Activated CD4-positive, alpha-beta T cell treated with anti-CD3 and anti-CD28 coated beads for 36 hours (primary cell): ENCODE measurements at regions not wholly inside any gene's neighbourhood (a gene's known extent, or its start where the extent isn't known, plus 50 kb on each side); places are given as distances from the start of the nearest gene placed in this dataset.

Experiments
- ATAC-seq: fragments of 200-7000 bp; cut with Tn5 transposase; one replicate; pipeline ENCODE4 v1.10.0; 2021; ENCODE audit warnings: mild to moderate bottlenecking, moderate library complexity
- CTCF ChIA-PET: fragments of 350-600 bp; sonication (Branson Sonifier 250); formaldehyde crosslinking; loops from one replicate; lab custom pipeline; 2021; ENCODE audit warnings: antibody characterized with exemption; lab: Charles Lee
- POLR2A ChIA-PET: fragments of 350-600 bp; sonication (Branson Sonifier 250); formaldehyde crosslinking; loops from one replicate; lab custom pipeline; 2021; ENCODE audit warnings: antibody characterized with exemption, inconsistent platforms; lab: Charles Lee
- DNase-seq: peaks from one replicate; pipeline ENCODE4 v3.0.0-alpha.2; 2020
- H3K27ac Mint-ChIP-seq: one replicate; pipeline ENCODE4 v1.8.0; 2021; ENCODE audit warnings: mixed read lengths
- H3K27me3 Mint-ChIP-seq: one replicate; pipeline ENCODE4 v1.8.0; 2021; ENCODE audit warnings: mixed read lengths
- H3K36me3 Mint-ChIP-seq: one replicate; pipeline ENCODE4 v1.8.0; 2021; ENCODE audit warnings: low read depth, mixed read lengths
- H3K4me1 Mint-ChIP-seq: one replicate; pipeline ENCODE4 v1.8.0; 2021; ENCODE audit warnings: mixed read lengths
- H3K4me3 Mint-ChIP-seq: one replicate; pipeline ENCODE4 v1.8.0; 2021; ENCODE audit warnings: mild to moderate bottlenecking, moderate library complexity, mixed read lengths
- H3K9me3 Mint-ChIP-seq: one replicate; pipeline ENCODE4 v1.8.0; 2021; ENCODE audit warnings: low read depth, mixed read lengths
- intact Hi-C, 2 experiments: fragments of 100-400 bp; cut with DNase I in 1 of 2; cut with micrococcal nuclease in 1 of 2; formaldehyde crosslinking; loops; one replicate each; pipeline versions ENCODE4 v1.14.2 to v1.15.1; 2022 to 2024; cut with DNase I, micrococcal nuclease

GRCh38 chr3:163773136-163773535 is 1305.2 kb downstream of the SI start:
- no peak overlapping the region for H3K4me3 Mint-ChIP-seq
- CTCF ChIA-PET: no interaction called here
- no peak overlapping the region for H3K27ac Mint-ChIP-seq
- intact Hi-C loops: no loop called here
- H3K4me1 Mint-ChIP-seq: no peaks in the 10 kb centered on the region
- DNase-seq: no peak
- no peaks in the 10 kb centered on the region for H3K27me3 Mint-ChIP-seq
- POLR2A ChIA-PET: no interaction called here
- no peak for ATAC-seq
- H3K36me3 Mint-ChIP-seq: no peaks in the 10 kb centered on the region
- peaks cover 20% of the 10 kb centered on the region for H3K9me3 Mint-ChIP-seq

- intact Hi-C loops: no loop called here
- Mint-ChIP-seq H3K36me3 (no peaks in the 10 kb centered on the region), H3K4me3 (no peak overlapping the region), H3K4me1 (no peaks in the 10 kb centered on the region), H3K9me3 (peaks cover 7% of the 10 kb centered on the region), H3K27me3 (no peaks in the 10 kb centered on the region), H3K27ac (no peak overlapping the region)
- DNase-seq (no peak), ATAC-seq (no peak)
- CTCF ChIA-PET: no interaction called here
- POLR2A ChIA-PET: no interaction called here
These were observed 1310.2 kb downstream of the SI start for GRCh38 chr3:163768048-163768447.

GRCh38 chr3:163766112-163766511 is 1312.2 kb downstream of the SI start:
- no peak overlapping the region for H3K4me3 Mint-ChIP-seq
- no peaks in the 10 kb centered on the region for H3K4me1 Mint-ChIP-seq
- ChIA-PET CTCF (no interaction called here), POLR2A (no interaction called here)
- no peak for DNase-seq
- ATAC-seq: no peak
- H3K9me3 Mint-ChIP-seq: peaks cover 7% of the 10 kb centered on the region
- H3K27ac Mint-ChIP-seq: no peak overlapping the region
- no peaks in the 10 kb centered on the region for H3K27me3 Mint-ChIP-seq
- no peaks in the 10 kb centered on the region for H3K36me3 Mint-ChIP-seq
- intact Hi-C loops: no loop called here

DNA sequence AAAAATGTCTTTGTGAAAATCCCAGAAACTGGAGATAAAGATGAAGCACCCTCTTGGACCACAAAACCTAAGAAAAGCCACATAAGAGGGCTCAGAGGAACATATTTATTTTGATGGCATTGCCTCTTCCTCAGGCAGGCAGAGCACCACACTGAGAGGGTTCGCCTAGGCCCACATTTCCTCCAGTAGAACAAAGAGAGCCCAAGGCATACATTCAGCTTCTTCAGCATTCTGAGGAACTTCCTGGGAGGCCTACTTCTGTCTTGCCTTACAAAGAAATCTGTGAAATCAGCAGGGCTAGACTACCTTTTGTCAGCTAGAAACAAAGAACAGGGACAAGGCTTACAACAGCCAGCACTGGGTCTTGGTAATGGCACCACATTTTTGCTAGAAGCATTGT is 1325.3 kb downstream of the SI start:
- POLR2A ChIA-PET: no interaction called here
- intact Hi-C loops: no loop called here
- no peaks in the 10 kb centered on the region for H3K36me3 Mint-ChIP-seq

GRCh38 chr3:163745204-163745603 is 1333.1 kb downstream of the SI start:
- Mint-ChIP-seq H3K4me1 (no peaks in the 10 kb centered on the region), H3K27me3 (no peaks in the 10 kb centered on the region), H3K4me3 (no peak overlapping the region), H3K27ac (no peak overlapping the region), H3K36me3 (no peaks in the 10 kb centered on the region), H3K9me3 (peaks cover 3% of the 10 kb centered on the region)
- intact Hi-C loops: no loop called here
- DNase-seq (no peak), ATAC-seq (no peak)
- CTCF ChIA-PET: no interaction called here
- POLR2A ChIA-PET: no interaction called here

More for the DNA sequence above, 1325.3 kb downstream of the SI start:
- no peak overlapping the region for H3K4me3 Mint-ChIP-seq
- no peak for DNase-seq
- no peaks in the 10 kb centered on the region for H3K4me1 Mint-ChIP-seq
- H3K27ac Mint-ChIP-seq: no peak overlapping the region
- H3K9me3 Mint-ChIP-seq: peaks cover 21% of the 10 kb centered on the region
- ATAC-seq: no peak
- CTCF ChIA-PET: no interaction called here
- no peaks in the 10 kb centered on the region for H3K27me3 Mint-ChIP-seq

DNA sequence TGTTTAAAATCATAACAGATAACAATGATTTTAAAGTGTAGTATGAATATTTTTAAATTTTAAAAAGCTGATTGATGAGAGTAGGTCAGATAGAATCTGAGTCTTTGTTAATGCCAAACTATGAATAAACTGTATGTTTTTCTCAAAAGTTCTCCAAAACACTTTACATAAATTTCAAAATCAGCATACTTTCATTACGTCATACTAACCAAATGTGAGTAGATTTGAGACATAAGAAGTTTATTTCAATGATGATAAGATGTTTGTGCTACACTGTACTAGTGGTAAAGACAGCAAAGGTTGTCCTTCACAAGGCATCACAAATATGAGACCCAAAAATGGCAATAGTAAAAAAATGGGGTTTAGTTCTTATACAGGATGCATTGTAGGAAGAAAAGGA is 1342.9 kb downstream of the SI start:
- DNase-seq (no peak), ATAC-seq (no peak)
- intact Hi-C loops: no loop called here
- Mint-ChIP-seq H3K4me3 (no peak overlapping the region), H3K9me3 (peaks cover 7% of the 10 kb centered on the region), H3K27me3 (no peaks in the 10 kb centered on the region), H3K4me1 (no peaks in the 10 kb centered on the region), H3K27ac (no peak overlapping the region), H3K36me3 (peaks cover 2% of the 10 kb centered on the region)
- CTCF ChIA-PET: no interaction called here
- POLR2A ChIA-PET: no interaction called here

DNA sequence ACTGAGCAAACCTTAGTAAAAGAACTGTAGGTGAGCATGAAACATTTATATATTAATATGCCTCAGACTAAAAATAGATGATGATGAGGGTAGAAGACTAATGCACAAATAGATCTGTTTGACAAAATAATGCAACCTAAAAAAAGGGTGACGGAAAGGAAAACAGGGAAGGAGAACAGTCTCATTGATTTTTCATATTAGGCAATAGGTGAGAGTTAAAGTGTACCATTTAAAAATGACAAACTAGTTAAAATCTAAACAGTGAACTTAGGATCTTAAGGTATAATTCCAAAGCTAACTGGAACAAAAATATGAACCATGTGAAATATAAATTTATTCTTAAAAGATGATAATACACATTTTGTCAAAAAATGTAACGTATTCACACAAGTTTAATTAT is 1347.6 kb downstream of the SI start:
- Mint-ChIP-seq H3K9me3 (peaks cover 2% of the 10 kb centered on the region), H3K4me1 (no peaks in the 10 kb centered on the region), H3K36me3 (no peaks in the 10 kb centered on the region), H3K27ac (no peak overlapping the region), H3K4me3 (no peak overlapping the region), H3K27me3 (no peaks in the 10 kb centered on the region)
- ChIA-PET CTCF (no interaction called here), POLR2A (no interaction called here)
- intact Hi-C loops: no loop called here
- no peak for DNase-seq
- no peak for ATAC-seq

DNA sequence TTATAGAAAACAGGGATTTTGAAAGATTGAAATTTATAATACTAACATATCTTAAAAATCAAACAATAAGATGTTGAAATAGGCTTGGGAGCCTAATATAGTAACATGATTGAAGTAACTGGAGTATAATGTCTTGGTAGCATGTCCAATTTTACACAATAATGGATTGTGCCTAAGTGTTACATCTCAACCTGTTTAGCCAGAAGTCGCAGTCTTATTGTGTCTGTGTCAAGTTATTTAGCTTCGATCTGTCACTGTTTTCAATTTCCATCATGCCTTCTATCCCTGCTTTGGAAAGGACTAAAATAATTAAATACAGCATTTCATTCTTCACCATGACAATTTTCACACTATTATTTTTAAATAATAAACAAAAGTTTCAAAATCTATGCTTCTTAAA is 1352.2 kb downstream of the SI start:
- ATAC-seq (no peak), DNase-seq (no peak)
- Mint-ChIP-seq H3K9me3 (peaks cover 4% of the 10 kb centered on the region), H3K4me1 (no peaks in the 10 kb centered on the region), H3K27ac (no peak overlapping the region), H3K27me3 (no peaks in the 10 kb centered on the region), H3K36me3 (no peaks in the 10 kb centered on the region), H3K4me3 (no peak overlapping the region)
- intact Hi-C loops: no loop called here
- POLR2A ChIA-PET: no interaction called here
- CTCF ChIA-PET: no interaction called here

DNA sequence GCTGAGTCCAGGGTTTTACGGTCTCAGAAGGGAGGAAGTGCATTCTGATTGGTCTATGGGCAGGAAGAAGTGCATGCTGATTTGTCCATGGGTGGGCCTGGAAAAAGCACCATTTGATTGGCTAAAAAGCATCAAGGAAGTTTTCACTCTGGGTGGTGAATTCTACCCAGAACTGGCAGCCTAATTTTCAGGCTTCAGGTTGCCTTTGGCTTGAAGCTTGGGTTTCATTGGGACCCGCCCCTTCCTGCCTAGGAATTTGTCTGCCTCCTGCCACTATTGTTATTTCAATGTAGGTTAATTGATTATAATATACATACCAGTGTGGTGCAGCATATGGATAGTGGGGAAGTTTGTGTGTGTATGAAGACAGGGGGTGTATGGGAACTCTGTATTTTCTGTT is 1355.9 kb downstream of the SI start:
- Mint-ChIP-seq H3K9me3 (peaks cover 3% of the 10 kb centered on the region), H3K27ac (no peak overlapping the region), H3K36me3 (no peaks in the 10 kb centered on the region), H3K4me3 (no peak overlapping the region), H3K27me3 (no peaks in the 10 kb centered on the region), H3K4me1 (no peaks in the 10 kb centered on the region)
- ChIA-PET POLR2A (no interaction called here), CTCF (no interaction called here)
- DNase-seq: no peak
- no peak for ATAC-seq
- intact Hi-C loops: no loop called here

DNA sequence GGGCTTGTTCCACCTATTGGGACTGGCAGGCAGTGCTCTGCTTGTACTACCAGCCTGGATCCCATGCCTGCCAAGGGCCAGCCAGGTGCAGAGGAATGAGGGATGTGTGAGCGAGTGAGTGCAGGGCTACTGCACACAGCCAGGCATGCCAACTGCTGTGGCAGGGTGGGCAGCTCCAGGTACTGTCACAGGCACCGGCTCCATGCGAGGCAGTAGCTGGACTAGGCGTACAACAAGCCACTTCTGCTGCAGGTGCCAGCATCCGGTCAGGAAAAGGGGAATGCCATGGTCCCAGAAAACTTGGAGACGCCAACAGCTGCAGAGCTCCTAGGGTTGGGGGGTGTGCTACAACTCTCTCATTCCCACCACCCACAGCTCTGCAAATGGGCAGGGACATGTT is 1356.7 kb downstream of the SI start:
- ChIA-PET POLR2A (no interaction called here), CTCF (no interaction called here)
- Mint-ChIP-seq H3K27me3 (no peaks in the 10 kb centered on the region), H3K4me3 (no peak overlapping the region), H3K27ac (no peak overlapping the region), H3K36me3 (no peaks in the 10 kb centered on the region), H3K9me3 (peaks cover 5% of the 10 kb centered on the region), H3K4me1 (no peaks in the 10 kb centered on the region)
- DNase-seq: no peak
- intact Hi-C loops: no loop called here
- no peak for ATAC-seq

GRCh38 chr3:163717377-163717776 is 1360.9 kb downstream of the SI start:
- DNase-seq: no peak
- Mint-ChIP-seq H3K27ac (no peak overlapping the region), H3K27me3 (no peaks in the 10 kb centered on the region), H3K4me3 (no peak overlapping the region), H3K9me3 (peaks cover 2% of the 10 kb centered on the region), H3K4me1 (no peaks in the 10 kb centered on the region), H3K36me3 (no peaks in the 10 kb centered on the region)
- ATAC-seq: no peak
- ChIA-PET POLR2A (no interaction called here), CTCF (no interaction called here)
- intact Hi-C loops: no loop called here

DNA sequence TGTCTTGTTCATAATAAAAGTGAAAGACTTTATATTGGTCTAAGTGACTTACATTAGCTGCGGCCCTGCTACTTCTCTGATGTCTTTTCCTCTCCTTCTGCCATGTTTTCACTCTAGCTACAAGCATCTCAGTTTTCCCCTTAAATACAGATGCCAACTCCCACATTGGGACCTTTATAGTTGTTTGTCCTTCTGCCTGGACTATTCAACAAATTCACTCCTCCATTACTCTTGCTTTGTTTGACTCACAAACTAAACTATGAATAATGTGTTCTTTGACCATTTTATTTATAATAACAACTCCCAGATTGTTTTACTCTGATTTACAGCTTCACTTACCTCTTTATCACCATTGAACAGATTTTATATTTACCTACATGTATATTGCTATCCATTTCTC is 1369.9 kb downstream of the SI start:
- Mint-ChIP-seq H3K27me3 (no peaks in the 10 kb centered on the region), H3K4me3 (no peak overlapping the region), H3K4me1 (no peaks in the 10 kb centered on the region), H3K9me3 (peaks cover 5% of the 10 kb centered on the region), H3K27ac (no peak overlapping the region), H3K36me3 (no peaks in the 10 kb centered on the region)
- DNase-seq (no peak), ATAC-seq (no peak)
- POLR2A ChIA-PET: no interaction called here
- intact Hi-C loops: no loop called here
- CTCF ChIA-PET: no interaction called here

- H3K4me3 Mint-ChIP-seq: no peak overlapping the region
- intact Hi-C loops: no loop called here
- ChIA-PET POLR2A (no interaction called here), CTCF (no interaction called here)
- H3K27me3 Mint-ChIP-seq: no peaks in the 10 kb centered on the region
- no peak for DNase-seq
- ATAC-seq: no peak
- no peaks in the 10 kb centered on the region for H3K36me3 Mint-ChIP-seq
- H3K27ac Mint-ChIP-seq: no peak overlapping the region
- H3K4me1 Mint-ChIP-seq: no peaks in the 10 kb centered on the region
- H3K9me3 Mint-ChIP-seq: peaks cover 5% of the 10 kb centered on the region
These were observed 1370.6 kb downstream of the SI start for GRCh38 chr3:163707659-163708058.
